Left renal pelvis (tissue), 4 donors: ENCODE measurements at regions not wholly inside any gene's neighbourhood (a gene's known extent, or its start where the extent isn't known, plus 50 kb on each side); places are given as distances from the start of the nearest gene placed in this dataset.

ENCODE experiments used
- DNase-seq, 4 donors: peaks; one replicate each; pipeline ENCODE4 v3.0.0-alpha.2; 2013; ENCODE audit warnings: low read depth in 4 of 4, low spot score in 3 of 4

- DNase-seq, result no peak
Measured at GRCh38 chrX:49773993-49774392, 55.1 kb upstream of the PAGE4 start.

- no peak for DNase-seq
Measured at GRCh38 chrX:49767236-49767635, 61.9 kb upstream of the PAGE4 start.

- no peak for DNase-seq
Measured at GRCh38 chrX:49762175-49762720, 66.5 kb upstream of the PAGE1 start.

GRCh38 chrX:49761481-49761880 lies 65.7 kb upstream of the PAGE1 start:
- no peak for DNase-seq

- DNase-seq, result no peak
Measured at GRCh38 chrX:49760290-49760890, 64.6 kb upstream of the PAGE1 start.

- DNase-seq, result no peak
Measured at GRCh38 chrX:49756692-49757091, 60.9 kb upstream of the PAGE1 start.

- peak in 2 of 4 donors; percentile 19 to 27 for DNase-seq
Measured at GRCh38 chrX:49754233-49754857, 58.6 kb upstream of the PAGE1 start.

- DNase-seq, result no peak
Measured at GRCh38 chrX:49753691-49754090, 57.9 kb upstream of the PAGE1 start.

- no peak for DNase-seq
Measured at GRCh38 chrX:49748211-49748956, 52.6 kb upstream of the PAGE1 start.

GRCh38 chrX:49746306-49746705 lies 50.5 kb upstream of the PAGE1 start:
- DNase-seq, result no peak
